ENCODE measurements at regions not wholly inside any gene's neighbourhood (a gene's known extent, or its start where the extent isn't known, plus 50 kb on each side); places are given as distances from the start of the nearest gene placed in this dataset.

DNA sequence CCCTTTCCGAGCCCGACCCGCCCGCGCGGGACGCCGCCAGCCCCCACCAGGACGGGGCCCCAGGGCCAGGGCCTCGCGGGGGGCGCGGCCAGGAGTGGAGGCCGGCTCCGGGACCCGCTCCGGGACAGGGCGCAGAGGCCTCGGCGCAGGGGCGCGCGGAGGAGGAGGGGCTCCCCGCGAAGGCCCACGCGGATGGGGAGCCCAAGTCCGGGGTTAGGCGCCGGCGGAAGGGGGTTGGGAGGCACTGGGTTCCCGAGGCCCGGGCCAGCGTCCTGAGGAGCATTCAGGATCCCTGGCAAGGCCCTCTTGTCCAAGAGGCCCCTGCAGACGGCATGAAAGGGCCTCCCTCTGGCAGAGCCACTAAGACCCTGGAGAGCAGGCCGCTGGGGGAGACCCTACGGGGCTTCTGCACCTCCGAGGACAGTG, 57.8 kb upstream of the CIBAR2 start:
- Mint-ChIP-seq H3K4me1 (peaks cover 76% of the 10 kb centered on the region), H3K36me3 (ENCODE audit: low read depth) (no peaks in the 10 kb centered on the region), H3K27ac (no peak overlapping the region), H3K9me3 (no peaks in the 10 kb centered on the region), H3K27me3 (ENCODE audit: low read depth, poor library complexity) (peaks cover 39% of the 10 kb centered on the region), H3K4me3 (peak overlapping the region; percentile 65)
- TF ChIP-seq, protein P1, sequence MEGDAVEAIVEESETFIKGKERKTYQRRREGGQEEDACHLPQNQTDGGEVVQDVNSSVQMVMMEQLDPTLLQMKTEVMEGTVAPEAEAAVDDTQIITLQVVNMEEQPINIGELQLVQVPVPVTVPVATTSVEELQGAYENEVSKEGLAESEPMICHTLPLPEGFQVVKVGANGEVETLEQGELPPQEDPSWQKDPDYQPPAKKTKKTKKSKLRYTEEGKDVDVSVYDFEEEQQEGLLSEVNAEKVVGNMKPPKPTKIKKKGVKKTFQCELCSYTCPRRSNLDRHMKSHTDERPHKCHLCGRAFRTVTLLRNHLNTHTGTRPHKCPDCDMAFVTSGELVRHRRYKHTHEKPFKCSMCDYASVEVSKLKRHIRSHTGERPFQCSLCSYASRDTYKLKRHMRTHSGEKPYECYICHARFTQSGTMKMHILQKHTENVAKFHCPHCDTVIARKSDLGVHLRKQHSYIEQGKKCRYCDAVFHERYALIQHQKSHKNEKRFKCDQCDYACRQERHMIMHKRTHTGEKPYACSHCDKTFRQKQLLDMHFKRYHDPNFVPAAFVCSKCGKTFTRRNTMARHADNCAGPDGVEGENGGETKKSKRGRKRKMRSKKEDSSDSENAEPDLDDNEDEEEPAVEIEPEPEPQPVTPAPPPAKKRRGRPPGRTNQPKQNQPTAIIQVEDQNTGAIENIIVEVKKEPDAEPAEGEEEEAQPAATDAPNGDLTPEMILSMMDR (IDR thresholded peaks at IDR 0.05), result no peak
- DNase-seq, result peak; percentile 40

GRCh38 chr16:85170590-85171003, 58.3 kb upstream of the CIBAR2 start:
- TF ChIP-seq, protein P1 (IDR thresholded peaks at IDR 0.05), result no peak
- no peaks in the 10 kb centered on the region for H3K9me3 Mint-ChIP-seq
- peak overlapping the region; percentile 65 for H3K4me3 Mint-ChIP-seq
- H3K27ac Mint-ChIP-seq, result no peak overlapping the region
- peaks cover 76% of the 10 kb centered on the region for H3K4me1 Mint-ChIP-seq
- peaks cover 35% of the 10 kb centered on the region for H3K27me3 Mint-ChIP-seq (ENCODE audit: low read depth, poor library complexity)
- H3K36me3 Mint-ChIP-seq (ENCODE audit: low read depth), result no peaks in the 10 kb centered on the region
- DNase-seq, result no peak

- Mint-ChIP-seq H3K4me1 (peaks cover 76% of the 10 kb centered on the region), H3K27me3 (ENCODE audit: low read depth, poor library complexity) (peaks cover 30% of the 10 kb centered on the region), H3K27ac (no peak overlapping the region), H3K9me3 (no peaks in the 10 kb centered on the region), H3K36me3 (ENCODE audit: low read depth) (no peaks in the 10 kb centered on the region), H3K4me3 (peak overlapping the region; percentile 77)
- TF ChIP-seq, protein P1 (IDR thresholded peaks at IDR 0.05), result no peak
- DNase-seq, result no peak
Observed at GRCh38 chr16:85171004-85171758, 58.9 kb upstream of the CIBAR2 start.

DNA sequence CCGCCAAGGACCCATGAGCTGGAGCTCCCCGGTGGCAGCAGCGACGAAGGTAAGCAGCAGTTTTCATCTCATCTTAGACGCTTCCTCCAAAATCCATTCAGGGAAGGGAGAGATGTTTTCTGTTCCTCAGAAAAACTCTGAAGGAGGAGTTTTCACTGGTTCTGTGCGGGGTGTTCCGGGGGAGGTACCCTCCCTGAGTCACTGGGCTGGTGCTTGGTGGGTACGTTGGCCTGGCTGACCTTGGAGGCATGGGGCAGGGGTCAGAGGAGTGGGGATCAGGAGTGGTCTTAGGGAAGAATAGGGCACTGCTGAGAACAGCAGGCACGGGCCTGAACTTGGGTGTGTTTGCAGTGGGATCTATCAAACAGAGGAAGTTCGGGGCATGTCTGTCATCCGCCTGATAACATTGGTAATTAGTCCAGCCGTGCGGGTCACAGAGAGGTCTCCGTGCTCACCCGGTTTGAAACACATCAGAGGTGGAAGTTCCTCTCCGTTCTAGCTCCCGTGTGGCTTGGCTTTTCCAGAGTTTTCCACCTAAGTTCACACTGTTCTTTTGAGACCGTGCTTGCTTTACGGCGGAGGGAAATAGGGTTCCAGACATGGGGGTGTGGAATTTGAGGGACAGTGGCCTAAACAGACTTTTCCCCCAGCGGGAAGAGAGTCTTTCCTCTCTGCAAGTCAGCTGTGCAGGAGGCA, 59.6 kb upstream of the CIBAR2 start:
- no peak for DNase-seq
- Mint-ChIP-seq H3K9me3 (no peaks in the 10 kb centered on the region), H3K27ac (no peak overlapping the region)

GRCh38 chr16:85172455-85173145, 60.3 kb upstream of the CIBAR2 start:
- Mint-ChIP-seq H3K36me3 (ENCODE audit: low read depth) (no peaks in the 10 kb centered on the region), H3K27me3 (ENCODE audit: low read depth, poor library complexity) (peaks cover 32% of the 10 kb centered on the region), H3K27ac (no peak overlapping the region), H3K4me1 (peaks cover 76% of the 10 kb centered on the region), H3K9me3 (no peaks in the 10 kb centered on the region), H3K4me3 (peak overlapping the region; percentile 77)
- TF ChIP-seq, protein P1 (IDR thresholded peaks at IDR 0.05), result no peak
- DNase-seq, result peak; percentile 43

More for the DNA sequence above, 59.6 kb upstream of the CIBAR2 start:
- TF ChIP-seq, protein P1 (IDR thresholded peaks at IDR 0.05), result no peak
- Mint-ChIP-seq H3K4me3 (peak overlapping the region; percentile 77), H3K4me1 (peaks cover 76% of the 10 kb centered on the region), H3K27me3 (ENCODE audit: low read depth, poor library complexity) (peaks cover 26% of the 10 kb centered on the region), H3K36me3 (ENCODE audit: low read depth) (no peaks in the 10 kb centered on the region)

Measured in nephron progenitor cell (in vitro differentiated cells).